ENCODE measurements at regions not wholly inside any gene's neighbourhood (a gene's known extent, or its start where the extent isn't known, plus 50 kb on each side); places are given as distances from the start of the nearest gene placed in this dataset.

DNA sequence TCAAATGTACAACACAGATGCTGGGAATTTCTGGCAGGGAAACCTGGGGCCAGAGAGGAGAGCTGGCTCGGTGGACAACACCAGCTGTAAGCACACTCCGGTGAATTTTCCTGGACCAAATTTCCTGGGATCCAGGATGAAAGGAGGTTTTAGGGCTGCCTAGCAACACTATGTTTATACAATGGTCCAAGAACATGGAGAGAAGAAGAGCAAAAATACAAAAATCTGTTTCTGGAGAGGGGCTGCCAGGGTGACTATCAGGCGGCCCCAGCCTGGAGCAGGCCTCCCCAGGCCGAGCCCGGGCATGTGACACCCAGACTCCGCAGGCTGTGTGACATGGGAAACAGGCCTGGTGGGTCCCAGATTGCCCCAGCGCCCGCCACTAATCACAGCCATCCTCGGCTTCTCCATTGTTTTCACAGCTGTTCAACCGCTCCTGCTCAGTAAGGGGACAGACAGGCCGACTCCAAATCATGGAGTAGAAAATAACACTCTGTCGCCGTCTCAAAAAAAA, 336.0 kb upstream of the NFIA start:
- Histone ChIP-seq H3K4me3 (ENCODE audit: low read length) (no peak overlapping the region), H3K9me3 (ENCODE audit: control insufficient read depth in 1 of 2, insufficient read depth in 1 of 2, low read length in 2 of 2) (peaks cover 0 to 3% of the 10 kb centered on the region in 2 experiments), H3K36me3 (ENCODE audit: insufficient read depth, low read length) (no peaks in the 10 kb centered on the region), H3K27me3 (ENCODE audit: control insufficient read depth in 1 of 2, insufficient read depth in 2 of 2, low read length in 2 of 2) (no peaks in the 10 kb centered on the region), H3K4me1 (ENCODE audit: insufficient read depth, low read length) (no peaks in the 10 kb centered on the region), H3K27ac (ENCODE audit: low read depth in 1 of 2, low read length in 2 of 2) (no peak overlapping the region)
- Mint-ChIP-seq H3K4me3 (no peak overlapping the region), H3K36me3 (ENCODE audit: low read depth) (no peaks in the 10 kb centered on the region), H3K27me3 (no peaks in the 10 kb centered on the region), H3K9me3 (no peaks in the 10 kb centered on the region), H3K4me1 (ENCODE audit: low read depth) (no peaks in the 10 kb centered on the region), H3K27ac (no peak overlapping the region)
- DNase-seq = no peak
- intact Hi-C loops (cut with DNase I, micrococcal nuclease) = no loop called here
- no peak for ATAC-seq (ENCODE audit: poor library complexity)
- CTCF ChIA-PET = no interaction called here
- POLR2A ChIA-PET = no interaction called here
- TF ChIP-seq CTCF (IDR thresholded peaks at IDR 0.05) = no peak

- H3K27me3 ChIP-seq (ENCODE audit: control insufficient read depth in 1 of 2, insufficient read depth in 2 of 2, low read length in 2 of 2) = no peaks in the 10 kb centered on the region
- Mint-ChIP-seq H3K4me1 (ENCODE audit: low read depth) (no peaks in the 10 kb centered on the region), H3K9me3 (no peaks in the 10 kb centered on the region), H3K4me3 (no peak overlapping the region), H3K36me3 (ENCODE audit: low read depth) (no peaks in the 10 kb centered on the region), H3K27me3 (no peaks in the 10 kb centered on the region), H3K27ac (no peak overlapping the region)
- peaks cover 0 to 3% of the 10 kb centered on the region in 2 experiments for H3K9me3 ChIP-seq (ENCODE audit: control insufficient read depth in 1 of 2, insufficient read depth in 1 of 2, low read length in 2 of 2)
- no peaks in the 10 kb centered on the region for H3K4me1 ChIP-seq (ENCODE audit: insufficient read depth, low read length)
- intact Hi-C loops (cut with DNase I, micrococcal nuclease) = no loop called here
- no peak for ATAC-seq (ENCODE audit: poor library complexity)
- no peak for DNase-seq
- TF ChIP-seq CTCF (IDR thresholded peaks at IDR 0.05) = no peak
- no peak overlapping the region for H3K4me3 ChIP-seq (ENCODE audit: low read length)
- no peak overlapping the region for H3K27ac ChIP-seq (ENCODE audit: low read depth in 1 of 2, low read length in 2 of 2)
- ChIA-PET CTCF (no interaction called here), POLR2A (no interaction called here)
- no peaks in the 10 kb centered on the region for H3K36me3 ChIP-seq (ENCODE audit: insufficient read depth, low read length)
Observed at GRCh38 chr1:60745484-60745883, 336.9 kb upstream of the NFIA start.

DNA sequence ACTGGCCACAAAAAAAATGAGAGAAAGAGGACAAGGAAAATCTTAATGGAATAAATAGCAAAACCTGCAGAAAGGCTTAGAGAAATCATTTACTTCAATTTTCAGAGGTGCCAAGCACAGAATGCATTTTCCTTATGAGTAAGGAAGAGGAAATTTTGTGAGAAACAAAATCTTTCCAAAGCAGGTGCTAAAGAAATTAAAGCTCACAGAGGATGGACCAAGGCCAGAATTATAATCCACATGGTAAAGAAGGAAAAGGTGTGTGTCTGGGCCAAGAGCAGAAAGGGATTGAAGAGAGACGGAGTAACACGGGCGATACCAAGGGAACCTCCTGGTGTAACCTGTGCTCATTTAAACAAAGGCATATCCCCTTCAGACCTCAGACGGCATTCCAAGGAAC, 340.0 kb upstream of the NFIA start:
- Histone ChIP-seq H3K36me3 (ENCODE audit: insufficient read depth, low read length) (no peaks in the 10 kb centered on the region), H3K4me1 (ENCODE audit: insufficient read depth, low read length) (no peaks in the 10 kb centered on the region), H3K9me3 (ENCODE audit: control insufficient read depth in 1 of 2, insufficient read depth in 1 of 2, low read length in 2 of 2) (peaks cover 0 to 3% of the 10 kb centered on the region in 2 experiments), H3K4me3 (ENCODE audit: low read length) (no peak overlapping the region), H3K27me3 (ENCODE audit: control insufficient read depth in 1 of 2, insufficient read depth in 2 of 2, low read length in 2 of 2) (no peaks in the 10 kb centered on the region), H3K27ac (ENCODE audit: low read depth in 1 of 2, low read length in 2 of 2) (no peak overlapping the region)
- Mint-ChIP-seq H3K36me3 (ENCODE audit: low read depth) (no peaks in the 10 kb centered on the region), H3K4me1 (ENCODE audit: low read depth) (no peaks in the 10 kb centered on the region), H3K27ac (no peak overlapping the region), H3K9me3 (no peaks in the 10 kb centered on the region), H3K27me3 (no peaks in the 10 kb centered on the region), H3K4me3 (no peak overlapping the region)
- ATAC-seq (ENCODE audit: poor library complexity) (no peak), DNase-seq (no peak)
- no peak for TF ChIP-seq CTCF (IDR thresholded peaks at IDR 0.05)
- intact Hi-C loops (cut with DNase I, micrococcal nuclease) = no loop called here
- ChIA-PET CTCF (no interaction called here), POLR2A (no interaction called here)

Data from CD4-positive, alpha-beta T cell (primary cell).